Right cardiac atrium (tissue), 5 donors: ENCODE measurements at regions not wholly inside any gene's neighbourhood (a gene's known extent, or its start where the extent isn't known, plus 50 kb on each side); places are given as distances from the start of the nearest gene placed in this dataset.
A peak's percentile ranks its signal among the peaks of the same experiment; 100 is the strongest.

Experiments used
- ATAC-seq, 2 donors: fragments of 200-7000 bp; cut with Tn5 transposase; one replicate each; pipeline versions ENCODE4 v1.8.0 to v1.9.1; 2020; ENCODE audit warnings: moderate library complexity in 2 of 2, mild to moderate bottlenecking in 1 of 2
- DNase-seq, 3 donors: peaks; one replicate each; pipeline ENCODE4 v3.0.0-alpha.2; 2020
- H3K27ac ChIP-seq: one replicate; pipeline ENCODE4 v1.5.1; 2013; ENCODE audit warnings: mild to moderate bottlenecking, low read length, control low read depth, moderate library complexity
- H3K27me3 ChIP-seq: one replicate; pipeline ENCODE4 v1.6.1; 2013; ENCODE audit not compliant: control insufficient read depth, insufficient read depth
- H3K4me1 ChIP-seq: one replicate; pipeline ENCODE4 v1.6.1; 2013; ENCODE audit warnings: low read length; ENCODE audit not compliant: control insufficient read depth, insufficient read depth
- H3K4me3 ChIP-seq: one replicate; pipeline ENCODE4 v1.5.1; 2013; ENCODE audit warnings: low read length, control low read depth
- H3K9me3 ChIP-seq: one replicate; pipeline ENCODE4 v1.6.1; 2013; ENCODE audit warnings: low read length; ENCODE audit not compliant: control insufficient read depth
- WGBS: extraction: QIAGEN DNeasy Blood & Tissue Kit; methylation state at CpG from one replicate; pipeline ENCODE4 v1.1.7; 2013; 5-methylcytosine and 5-hydroxymethylcytosine counted together
- intact Hi-C, 4 donors: fragments of 100-400 bp; cut with DNase I; formaldehyde crosslinking; loops; one replicate each; pipeline versions ENCODE4 v1.11.0 to v1.14.0; 2022 to 2023
- donor health status: healthy with polysubstance abuse.
- donor health status: DM: no; HTN: yes; CAD: no.
- donor health status: DM: no; HTN: no; CAD: no.
- donor health status: DM: no; HTN: yes; CAD: no; lungs with severe emphysema.
- donor health status: DM: yes; HTN: yes; CAD: no.

GRCh38 chr5:89253666-89254352, 370.8 kb upstream of the MEF2C start:
- no peaks in the 10 kb centered on the region for H3K27me3 ChIP-seq
- 73% methylated on average over 5 of the region's 5 CpGs for WGBS
- intact Hi-C loops = no loop called here

GRCh38 chr5:89246864-89247263, 363.9 kb upstream of the MEF2C start:
- Histone ChIP-seq H3K27me3 (no peaks in the 10 kb centered on the region), H3K9me3 (no peaks in the 10 kb centered on the region), H3K27ac (no peak overlapping the region), H3K4me1 (no peaks in the 10 kb centered on the region), H3K4me3 (no peak overlapping the region)
- DNase-seq = no peak
- intact Hi-C loops = no loop called here
- ATAC-seq = no peak
- 94% methylated on average over 1 of the region's 1 CpG for WGBS

More at GRCh38 chr5:89253666-89254352, 370.8 kb upstream of the MEF2C start:
- H3K27ac ChIP-seq = no peak overlapping the region
- DNase-seq (no peak), ATAC-seq (no peak)
- no peak overlapping the region for H3K4me3 ChIP-seq
- H3K9me3 ChIP-seq = no peaks in the 10 kb centered on the region
- H3K4me1 ChIP-seq = no peaks in the 10 kb centered on the region

GRCh38 chr5:89246252-89246651, 363.3 kb upstream of the MEF2C start:
- Histone ChIP-seq H3K4me3 (no peak overlapping the region), H3K4me1 (no peaks in the 10 kb centered on the region), H3K27ac (no peak overlapping the region), H3K9me3 (no peaks in the 10 kb centered on the region), H3K27me3 (no peaks in the 10 kb centered on the region)
- WGBS = 72% methylated on average over 3 of the region's 3 CpGs
- intact Hi-C loops = no loop called here
- DNase-seq = no peak
- ATAC-seq = no peak

GRCh38 chr5:89243611-89244010, 360.6 kb upstream of the MEF2C start:
- WGBS = 87% methylated on average over 1 of the region's 1 CpG
- no peak for DNase-seq
- no peaks in the 10 kb centered on the region for H3K4me1 ChIP-seq
- no peak overlapping the region for H3K4me3 ChIP-seq
- no peaks in the 10 kb centered on the region for H3K9me3 ChIP-seq
- H3K27me3 ChIP-seq = no peaks in the 10 kb centered on the region
- intact Hi-C loops = no loop called here
- ATAC-seq = no peak
- no peak overlapping the region for H3K27ac ChIP-seq

- H3K4me3 ChIP-seq = no peak overlapping the region
- no peak for ATAC-seq
- H3K27me3 ChIP-seq = no peaks in the 10 kb centered on the region
- H3K9me3 ChIP-seq = no peaks in the 10 kb centered on the region
- intact Hi-C loops = no loop called here
- DNase-seq = no peak
- no peak overlapping the region for H3K27ac ChIP-seq
- H3K4me1 ChIP-seq = no peaks in the 10 kb centered on the region
Observed at GRCh38 chr5:89241186-89241585, 358.2 kb upstream of the MEF2C start.

GRCh38 chr5:89236900-89237299, 353.9 kb upstream of the MEF2C start:
- Histone ChIP-seq H3K9me3 (no peaks in the 10 kb centered on the region), H3K4me1 (no peaks in the 10 kb centered on the region), H3K4me3 (no peak overlapping the region), H3K27ac (no peak overlapping the region), H3K27me3 (no peaks in the 10 kb centered on the region)
- ATAC-seq (no peak), DNase-seq (no peak)
- intact Hi-C loops = no loop called here
- 84% methylated on average over 1 of the region's 1 CpG for whole genome bisulfite sequencing

GRCh38 chr5:89233462-89233861, 350.5 kb upstream of the MEF2C start:
- DNase-seq (no peak), ATAC-seq (no peak)
- Histone ChIP-seq H3K27ac (no peak overlapping the region), H3K9me3 (no peaks in the 10 kb centered on the region), H3K27me3 (no peaks in the 10 kb centered on the region), H3K4me1 (no peaks in the 10 kb centered on the region), H3K4me3 (no peak overlapping the region)
- intact Hi-C loops = no loop called here

- intact Hi-C loops = no loop called here
- Histone ChIP-seq H3K27me3 (no peaks in the 10 kb centered on the region), H3K4me1 (no peaks in the 10 kb centered on the region), H3K4me3 (no peak overlapping the region), H3K27ac (no peak overlapping the region), H3K9me3 (no peaks in the 10 kb centered on the region)
- WGBS = 66% methylated on average over 3 of the region's 3 CpGs
- DNase-seq = no peak
- no peak for ATAC-seq
Observed at GRCh38 chr5:89232139-89232603, 349.2 kb upstream of the MEF2C start.

GRCh38 chr5:89230178-89230577, 347.2 kb upstream of the MEF2C start:
- Histone ChIP-seq H3K9me3 (no peaks in the 10 kb centered on the region), H3K27me3 (no peaks in the 10 kb centered on the region), H3K4me3 (no peak overlapping the region), H3K4me1 (no peaks in the 10 kb centered on the region), H3K27ac (no peak overlapping the region)
- WGBS = 76% methylated on average over 2 of the region's 2 CpGs
- peak in 1 of 2 donors; percentile 20 for ATAC-seq
- no peak for DNase-seq
- intact Hi-C loops = no loop called here

- Histone ChIP-seq H3K4me3 (no peak overlapping the region), H3K4me1 (no peaks in the 10 kb centered on the region), H3K9me3 (no peaks in the 10 kb centered on the region), H3K27ac (no peak overlapping the region), H3K27me3 (no peaks in the 10 kb centered on the region)
- no peak for DNase-seq
- ATAC-seq = peak in 1 of 2 donors; percentile 11
- WGBS = 96% methylated on average over 8 of the region's 8 CpGs
- intact Hi-C loops = no loop called here
Observed at GRCh38 chr5:89229331-89230070, 346.5 kb upstream of the MEF2C start.

GRCh38 chr5:89228355-89228754, 345.4 kb upstream of the MEF2C start:
- H3K4me1 ChIP-seq = no peaks in the 10 kb centered on the region
- no peaks in the 10 kb centered on the region for H3K9me3 ChIP-seq
- H3K4me3 ChIP-seq = no peak overlapping the region
- H3K27me3 ChIP-seq = no peaks in the 10 kb centered on the region
- H3K27ac ChIP-seq = no peak overlapping the region
- no peak for ATAC-seq
- intact Hi-C loops = no loop called here
- DNase-seq = no peak
- 96% methylated on average over 1 of the region's 1 CpG for WGBS
